ENCODE measurements at regions not wholly inside any gene's neighbourhood (a gene's known extent, or its start where the extent isn't known, plus 50 kb on each side); places are given as distances from the start of the nearest gene placed in this dataset.

DNA sequence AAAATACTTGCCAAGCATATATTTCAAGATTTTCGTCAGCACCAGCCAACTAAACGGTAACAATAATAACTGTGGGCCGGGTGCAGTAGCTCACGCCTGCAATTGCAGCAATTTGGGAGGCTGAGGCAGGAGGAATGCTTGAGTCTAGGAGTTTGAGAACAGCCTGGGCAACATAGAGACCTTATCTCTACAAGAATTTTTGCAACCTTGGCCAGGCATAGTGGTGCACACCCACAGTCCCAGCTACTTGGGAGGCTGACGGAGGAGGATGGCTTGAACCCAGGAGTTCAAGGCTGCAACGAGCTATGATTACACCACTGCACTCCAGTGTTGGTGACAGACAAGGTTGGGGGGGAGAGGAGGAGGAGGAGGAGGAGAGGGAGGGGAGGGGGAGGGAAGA lies 145.0 kb upstream of the TIAM1 start:
- peaks cover 0 to 15% (median 4%) of the 10 kb centered on the region in 4 donors for H3K9me3 ChIP-seq (ENCODE audit: control insufficient read depth in 4 of 4, insufficient read depth in 3 of 4, low read length in 3 of 4)
- 85 to 88% methylated on average over 6 of the region's 6 CpGs for WGBS, 2 donors
- ATAC-seq (ENCODE audit: insufficient read depth, low FRiP score) = no peak
- H3K27me3 ChIP-seq (ENCODE audit: control insufficient read depth in 3 of 3, insufficient read depth in 3 of 3, low read length in 2 of 3) = no peaks in the 10 kb centered on the region
- H3K36me3 ChIP-seq (ENCODE audit: control insufficient read depth in 4 of 4, insufficient read depth in 4 of 4, low read length in 4 of 4) = no peaks in the 10 kb centered on the region
- no peak overlapping the region for H3K4me3 ChIP-seq
- no peak overlapping the region for H3K27ac ChIP-seq (ENCODE audit: low read depth in 1 of 2, low read length in 1 of 2)
- peaks cover 0 to 7% (median 0%) of the 10 kb centered on the region in 5 donors for H3K4me1 ChIP-seq (ENCODE audit: control insufficient read depth in 5 of 5, insufficient read depth in 5 of 5, low read length in 5 of 5)
- DNase-seq = no peak
- no peak for TF ChIP-seq CTCF (IDR thresholded peaks at IDR 0.05; ENCODE audit: control extremely low read depth, extremely low read depth)
- H3K9ac ChIP-seq (ENCODE audit: insufficient read depth in 1 of 2, low read length in 2 of 2) = no peak overlapping the region

DNA sequence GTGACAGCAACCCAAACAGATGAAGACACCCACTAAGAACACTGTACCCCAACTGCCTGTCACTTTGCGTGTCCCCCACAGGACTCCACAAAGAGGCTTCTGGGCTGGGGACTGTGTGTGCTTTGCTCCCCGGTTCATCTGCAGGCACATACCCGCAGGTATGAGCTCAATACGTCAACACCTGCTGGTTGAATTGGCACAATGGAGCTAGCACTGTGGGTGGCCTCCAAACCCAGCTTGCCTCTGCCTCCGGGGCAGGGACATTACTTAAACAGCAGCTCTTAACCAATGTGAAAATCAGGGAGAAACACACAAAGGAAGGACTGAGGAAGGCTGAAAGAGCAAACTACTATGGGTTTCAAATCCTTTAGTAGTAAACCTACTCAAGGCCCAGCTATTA lies 140.2 kb upstream of the TIAM1 start:
- Histone ChIP-seq H3K27me3 (ENCODE audit: control insufficient read depth in 3 of 3, insufficient read depth in 3 of 3, low read length in 2 of 3) (no peaks in the 10 kb centered on the region), H3K4me3 (no peak overlapping the region), H3K9me3 (ENCODE audit: control insufficient read depth in 4 of 4, insufficient read depth in 3 of 4, low read length in 3 of 4) (peaks cover 0 to 32% (median 14%) of the 10 kb centered on the region in 4 donors), H3K36me3 (ENCODE audit: control insufficient read depth in 4 of 4, insufficient read depth in 4 of 4, low read length in 4 of 4) (no peaks in the 10 kb centered on the region), H3K9ac (ENCODE audit: insufficient read depth in 1 of 2, low read length in 2 of 2) (no peak overlapping the region), H3K4me1 (ENCODE audit: control insufficient read depth in 5 of 5, insufficient read depth in 5 of 5, low read length in 5 of 5) (peaks cover 0 to 6% (median 0%) of the 10 kb centered on the region in 5 donors), H3K27ac (ENCODE audit: low read depth in 1 of 2, low read length in 1 of 2) (no peak overlapping the region)
- DNase-seq (no peak), ATAC-seq (ENCODE audit: insufficient read depth, low FRiP score) (no peak)
- no peak for TF ChIP-seq CTCF (IDR thresholded peaks at IDR 0.05; ENCODE audit: control extremely low read depth, extremely low read depth)
- 91 to 94% methylated on average over 5 of the region's 5 CpGs for WGBS, 2 donors

DNA sequence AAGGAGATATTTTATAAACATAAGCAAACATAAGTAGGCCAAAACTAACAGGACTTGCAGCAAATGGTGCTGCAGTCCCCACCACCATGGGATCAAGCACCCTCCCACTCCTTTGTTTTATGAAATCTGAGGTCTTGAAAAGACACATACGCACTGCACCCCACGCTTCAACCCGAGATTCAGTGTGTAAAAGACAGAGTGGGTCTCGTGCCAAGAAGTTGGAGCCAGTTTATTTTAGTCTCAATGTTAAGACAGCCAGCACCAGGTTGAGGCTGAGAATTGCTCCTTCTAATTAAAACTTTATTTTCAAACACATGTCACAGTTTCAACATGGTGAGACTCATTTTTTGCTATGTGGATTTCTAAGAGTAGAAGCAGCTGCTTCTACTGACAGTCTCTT lies 139.1 kb upstream of the TIAM1 start:
- no peak for TF ChIP-seq CTCF (IDR thresholded peaks at IDR 0.05; ENCODE audit: control extremely low read depth, extremely low read depth)
- Histone ChIP-seq H3K9me3 (ENCODE audit: control insufficient read depth in 4 of 4, insufficient read depth in 3 of 4, low read length in 3 of 4) (peaks cover 0 to 32% (median 14%) of the 10 kb centered on the region in 4 donors), H3K36me3 (ENCODE audit: control insufficient read depth in 4 of 4, insufficient read depth in 4 of 4, low read length in 4 of 4) (no peaks in the 10 kb centered on the region), H3K27ac (ENCODE audit: low read depth in 1 of 2, low read length in 1 of 2) (no peak overlapping the region), H3K4me1 (ENCODE audit: control insufficient read depth in 5 of 5, insufficient read depth in 5 of 5, low read length in 5 of 5) (peaks cover 0 to 14% (median 0%) of the 10 kb centered on the region in 5 donors), H3K27me3 (ENCODE audit: control insufficient read depth in 3 of 3, insufficient read depth in 3 of 3, low read length in 2 of 3) (no peaks in the 10 kb centered on the region), H3K4me3 (no peak overlapping the region), H3K9ac (ENCODE audit: insufficient read depth in 1 of 2, low read length in 2 of 2) (no peak overlapping the region)
- ATAC-seq (ENCODE audit: insufficient read depth, low FRiP score) = no peak
- peak in 2 of 3 donors; percentile 47 to 64 for DNase-seq
- WGBS, 2 donors = 75 to 85% methylated on average over 4 of the region's 4 CpGs

DNA sequence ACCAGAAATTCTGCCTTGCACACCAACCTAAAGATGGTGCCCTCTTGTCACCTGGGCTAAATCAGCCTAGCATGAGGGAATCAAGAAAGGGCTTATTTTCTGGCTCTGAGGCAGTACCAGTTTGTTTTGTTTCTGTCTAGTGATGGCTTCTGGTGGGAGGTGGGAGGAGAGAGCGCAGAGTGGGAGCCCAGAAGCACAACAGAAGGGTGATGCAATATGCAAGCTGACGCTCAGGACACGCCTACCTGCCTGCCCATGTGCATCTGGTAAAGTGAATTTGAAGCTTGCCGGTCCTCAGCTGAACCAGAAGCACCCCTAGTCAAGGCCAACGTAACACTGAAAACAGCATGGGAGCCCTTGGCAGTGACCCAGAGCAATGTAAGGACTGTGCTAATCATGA lies 138.4 kb upstream of the TIAM1 start:
- no peaks in the 10 kb centered on the region for H3K36me3 ChIP-seq (ENCODE audit: control insufficient read depth in 4 of 4, insufficient read depth in 4 of 4, low read length in 4 of 4)
- DNase-seq = no peak
- H3K9me3 ChIP-seq (ENCODE audit: control insufficient read depth in 4 of 4, insufficient read depth in 3 of 4, low read length in 3 of 4) = peaks cover 0 to 32% (median 14%) of the 10 kb centered on the region in 4 donors
- ATAC-seq (ENCODE audit: insufficient read depth, low FRiP score) = no peak
- TF ChIP-seq CTCF (IDR thresholded peaks at IDR 0.05; ENCODE audit: control extremely low read depth, extremely low read depth) = no peak
- no peak overlapping the region for H3K4me3 ChIP-seq
- H3K9ac ChIP-seq (ENCODE audit: insufficient read depth in 1 of 2, low read length in 2 of 2) = no peak overlapping the region
- H3K27me3 ChIP-seq (ENCODE audit: control insufficient read depth in 3 of 3, insufficient read depth in 3 of 3, low read length in 2 of 3) = no peaks in the 10 kb centered on the region
- 82 to 96% methylated on average over 5 of the region's 5 CpGs for WGBS, 2 donors
- H3K4me1 ChIP-seq (ENCODE audit: control insufficient read depth in 5 of 5, insufficient read depth in 5 of 5, low read length in 5 of 5) = peaks cover 0 to 14% (median 0%) of the 10 kb centered on the region in 5 donors
- no peak overlapping the region for H3K27ac ChIP-seq (ENCODE audit: low read depth in 1 of 2, low read length in 1 of 2)

All from lung (tissue), 11 donors.